ENCODE measurements at regions not wholly inside any gene's neighbourhood (a gene's known extent, or its start where the extent isn't known, plus 50 kb on each side); places are given as distances from the start of the nearest gene placed in this dataset.

- ATAC-seq (no peak), DNase-seq (no peak)
- H3K4me3 Mint-ChIP-seq: no peak overlapping the region
- H3K27ac Mint-ChIP-seq: no peak overlapping the region
- no peaks in the 10 kb centered on the region for H3K36me3 Mint-ChIP-seq (ENCODE audit: low read depth)
- no peaks in the 10 kb centered on the region for H3K9me3 Mint-ChIP-seq
- peaks cover 2% of the 10 kb centered on the region for H3K27me3 Mint-ChIP-seq
- no peaks in the 10 kb centered on the region for H3K4me1 Mint-ChIP-seq
Measured at GRCh38 chr15:35850284-35850683, 304.3 kb upstream of the DPH6 start.

- Mint-ChIP-seq H3K9me3 (no peaks in the 10 kb centered on the region), H3K27ac (no peak overlapping the region)
- no peak for ATAC-seq
Measured at GRCh38 chr15:35851491-35851890, 305.5 kb upstream of the DPH6 start.

GRCh38 chr15:35852818-35853624, 307.1 kb upstream of the DPH6 start:
- Mint-ChIP-seq H3K36me3 (ENCODE audit: low read depth) (no peaks in the 10 kb centered on the region), H3K27ac (no peak overlapping the region), H3K4me3 (no peak overlapping the region), H3K4me1 (no peaks in the 10 kb centered on the region), H3K9me3 (no peaks in the 10 kb centered on the region), H3K27me3 (no peaks in the 10 kb centered on the region)
- no peak for DNase-seq
- ATAC-seq: no peak

More at GRCh38 chr15:35851491-35851890, 305.5 kb upstream of the DPH6 start:
- Mint-ChIP-seq H3K27me3 (no peaks in the 10 kb centered on the region), H3K4me1 (no peaks in the 10 kb centered on the region), H3K4me3 (no peak overlapping the region), H3K36me3 (ENCODE audit: low read depth) (no peaks in the 10 kb centered on the region)
- DNase-seq: no peak

GRCh38 chr15:35854316-35854715, 308.4 kb upstream of the DPH6 start:
- Mint-ChIP-seq H3K9me3 (no peaks in the 10 kb centered on the region), H3K27ac (no peak overlapping the region), H3K4me3 (no peak overlapping the region), H3K36me3 (ENCODE audit: low read depth) (no peaks in the 10 kb centered on the region), H3K27me3 (no peaks in the 10 kb centered on the region), H3K4me1 (no peaks in the 10 kb centered on the region)
- DNase-seq: no peak
- no peak for ATAC-seq

GRCh38 chr15:35857567-35858226, 311.7 kb upstream of the DPH6 start:
- ATAC-seq (no peak), DNase-seq (no peak)
- Mint-ChIP-seq H3K36me3 (ENCODE audit: low read depth) (no peaks in the 10 kb centered on the region), H3K9me3 (peaks cover 8% of the 10 kb centered on the region), H3K4me1 (no peaks in the 10 kb centered on the region), H3K27ac (no peak overlapping the region), H3K27me3 (no peaks in the 10 kb centered on the region), H3K4me3 (no peak overlapping the region)

GRCh38 chr15:35858707-35859106, 312.7 kb upstream of the DPH6 start:
- H3K4me1 Mint-ChIP-seq: no peaks in the 10 kb centered on the region
- no peak overlapping the region for H3K27ac Mint-ChIP-seq
- DNase-seq (no peak), ATAC-seq (no peak)
- H3K36me3 Mint-ChIP-seq (ENCODE audit: low read depth): no peaks in the 10 kb centered on the region
- no peak overlapping the region for H3K4me3 Mint-ChIP-seq
- peaks cover 8% of the 10 kb centered on the region for H3K9me3 Mint-ChIP-seq
- H3K27me3 Mint-ChIP-seq: no peaks in the 10 kb centered on the region

GRCh38 chr15:35863655-35864054, 317.7 kb upstream of the DPH6 start:
- Mint-ChIP-seq H3K9me3 (peaks cover 8% of the 10 kb centered on the region), H3K27me3 (no peaks in the 10 kb centered on the region), H3K36me3 (ENCODE audit: low read depth) (no peaks in the 10 kb centered on the region), H3K27ac (no peak overlapping the region), H3K4me3 (no peak overlapping the region), H3K4me1 (no peaks in the 10 kb centered on the region)
- DNase-seq: no peak
- ATAC-seq: no peak

- Mint-ChIP-seq H3K4me3 (no peak overlapping the region), H3K36me3 (ENCODE audit: low read depth) (no peaks in the 10 kb centered on the region), H3K27me3 (no peaks in the 10 kb centered on the region), H3K27ac (no peak overlapping the region), H3K4me1 (no peaks in the 10 kb centered on the region), H3K9me3 (no peaks in the 10 kb centered on the region)
- ATAC-seq (no peak), DNase-seq (no peak)
Measured at GRCh38 chr15:35867356-35867755, 321.4 kb upstream of the DPH6 start.

- Mint-ChIP-seq H3K36me3 (ENCODE audit: low read depth) (no peaks in the 10 kb centered on the region), H3K27me3 (no peaks in the 10 kb centered on the region), H3K4me1 (no peaks in the 10 kb centered on the region), H3K9me3 (no peaks in the 10 kb centered on the region), H3K27ac (no peak overlapping the region), H3K4me3 (no peak overlapping the region)
- ATAC-seq: no peak
- DNase-seq: no peak
Measured at GRCh38 chr15:35871282-35871681, 325.3 kb upstream of the DPH6 start.

- Mint-ChIP-seq H3K4me1 (no peaks in the 10 kb centered on the region), H3K36me3 (ENCODE audit: low read depth) (no peaks in the 10 kb centered on the region), H3K9me3 (no peaks in the 10 kb centered on the region), H3K4me3 (no peak overlapping the region), H3K27ac (no peak overlapping the region), H3K27me3 (no peaks in the 10 kb centered on the region)
- ATAC-seq (no peak), DNase-seq (no peak)
Measured at GRCh38 chr15:35871812-35872211, 325.8 kb upstream of the DPH6 start.

GRCh38 chr15:35872577-35872976, 326.6 kb upstream of the DPH6 start:
- Mint-ChIP-seq H3K27me3 (no peaks in the 10 kb centered on the region), H3K4me3 (no peak overlapping the region)
- ATAC-seq: no peak

GRCh38 chr15:35874260-35874905, 328.4 kb upstream of the DPH6 start:
- Mint-ChIP-seq H3K4me1 (no peaks in the 10 kb centered on the region), H3K27me3 (no peaks in the 10 kb centered on the region), H3K36me3 (ENCODE audit: low read depth) (no peaks in the 10 kb centered on the region), H3K4me3 (no peak overlapping the region), H3K27ac (no peak overlapping the region), H3K9me3 (peaks cover 7% of the 10 kb centered on the region)
- no peak for ATAC-seq
- no peak for DNase-seq

More at GRCh38 chr15:35872577-35872976, 326.6 kb upstream of the DPH6 start:
- no peaks in the 10 kb centered on the region for H3K9me3 Mint-ChIP-seq
- no peaks in the 10 kb centered on the region for H3K36me3 Mint-ChIP-seq (ENCODE audit: low read depth)
- DNase-seq: no peak
- H3K27ac Mint-ChIP-seq: no peak overlapping the region
- H3K4me1 Mint-ChIP-seq: no peaks in the 10 kb centered on the region

- DNase-seq (no peak), ATAC-seq (no peak)
- Mint-ChIP-seq H3K27me3 (no peaks in the 10 kb centered on the region), H3K4me3 (no peak overlapping the region), H3K27ac (no peak overlapping the region), H3K36me3 (ENCODE audit: low read depth) (no peaks in the 10 kb centered on the region), H3K4me1 (no peaks in the 10 kb centered on the region), H3K9me3 (peaks cover 7% of the 10 kb centered on the region)
Measured at GRCh38 chr15:35876762-35877161, 330.8 kb upstream of the DPH6 start.

GRCh38 chr15:35880896-35881295, 334.9 kb upstream of the DPH6 start:
- Mint-ChIP-seq H3K27me3 (no peaks in the 10 kb centered on the region), H3K9me3 (peaks cover 11% of the 10 kb centered on the region), H3K4me1 (no peaks in the 10 kb centered on the region), H3K27ac (no peak overlapping the region), H3K4me3 (no peak overlapping the region), H3K36me3 (ENCODE audit: low read depth) (no peaks in the 10 kb centered on the region)
- DNase-seq (no peak), ATAC-seq (no peak)

- Mint-ChIP-seq H3K4me1 (no peaks in the 10 kb centered on the region), H3K27ac (no peak overlapping the region), H3K36me3 (ENCODE audit: low read depth) (no peaks in the 10 kb centered on the region), H3K4me3 (no peak overlapping the region), H3K27me3 (no peaks in the 10 kb centered on the region), H3K9me3 (peaks cover 4% of the 10 kb centered on the region)
- DNase-seq: no peak
- no peak for ATAC-seq
Measured at GRCh38 chr15:35885870-35886269, 339.9 kb upstream of the DPH6 start.

All from activated naive CD8-positive, alpha-beta T cell treated with anti-CD3 and anti-CD28 coated beads, Interleukin-2, amount 50 U/mL, for 24 hours (primary cell).